NB4 (cell line): ENCODE measurements at regions not wholly inside any gene's neighbourhood (a gene's known extent, or its start where the extent isn't known, plus 50 kb on each side); places are given as distances from the start of the nearest gene placed in this dataset.

Experiments used
- MYC ChIP-seq: IDR thresholded peaks from 2 replicates; pipeline ENCODE4 v1.6.1; 2011; ENCODE audit warnings: low read depth, low read length
- POLR2A ChIP-seq: IDR thresholded peaks from 2 replicates; pipeline ENCODE4 v1.6.1; 2011; ENCODE audit warnings: mild to moderate bottlenecking; ENCODE audit not compliant: insufficient read length; ENCODE audit errors: extremely low read depth
- TF ChIP-seq, protein P1 (sequence below): IDR thresholded peaks from one replicate; pipeline ENCODE4 v1.5.1; 2012; ENCODE audit warnings: low read depth, low read length
- TF ChIP-seq, protein P2 (sequence below): IDR thresholded peaks from 2 replicates; pipeline ENCODE4 v1.6.1; 2011; ENCODE audit warnings: low read depth, low read length

DNA sequence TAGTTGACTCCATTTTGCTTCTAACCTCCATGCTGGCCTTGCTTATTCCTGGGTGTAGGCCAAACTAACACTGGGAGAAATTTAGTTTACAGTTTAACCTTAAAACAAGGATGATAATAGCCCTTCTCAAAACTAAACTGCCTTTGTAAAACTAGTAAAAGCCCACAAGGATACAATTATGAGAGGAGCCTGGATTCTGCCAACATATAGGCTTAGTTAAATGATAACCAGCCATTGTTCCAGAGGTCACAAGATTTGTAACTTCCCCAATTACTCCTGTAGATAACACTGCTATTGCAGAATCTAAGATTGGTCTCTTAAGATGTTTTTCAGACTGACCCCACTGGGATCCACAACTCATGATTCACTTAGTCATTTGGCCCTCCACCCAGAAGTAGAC, 2300.3 kb upstream of the C9orf72 start:
- TF ChIP-seq, protein P1, sequence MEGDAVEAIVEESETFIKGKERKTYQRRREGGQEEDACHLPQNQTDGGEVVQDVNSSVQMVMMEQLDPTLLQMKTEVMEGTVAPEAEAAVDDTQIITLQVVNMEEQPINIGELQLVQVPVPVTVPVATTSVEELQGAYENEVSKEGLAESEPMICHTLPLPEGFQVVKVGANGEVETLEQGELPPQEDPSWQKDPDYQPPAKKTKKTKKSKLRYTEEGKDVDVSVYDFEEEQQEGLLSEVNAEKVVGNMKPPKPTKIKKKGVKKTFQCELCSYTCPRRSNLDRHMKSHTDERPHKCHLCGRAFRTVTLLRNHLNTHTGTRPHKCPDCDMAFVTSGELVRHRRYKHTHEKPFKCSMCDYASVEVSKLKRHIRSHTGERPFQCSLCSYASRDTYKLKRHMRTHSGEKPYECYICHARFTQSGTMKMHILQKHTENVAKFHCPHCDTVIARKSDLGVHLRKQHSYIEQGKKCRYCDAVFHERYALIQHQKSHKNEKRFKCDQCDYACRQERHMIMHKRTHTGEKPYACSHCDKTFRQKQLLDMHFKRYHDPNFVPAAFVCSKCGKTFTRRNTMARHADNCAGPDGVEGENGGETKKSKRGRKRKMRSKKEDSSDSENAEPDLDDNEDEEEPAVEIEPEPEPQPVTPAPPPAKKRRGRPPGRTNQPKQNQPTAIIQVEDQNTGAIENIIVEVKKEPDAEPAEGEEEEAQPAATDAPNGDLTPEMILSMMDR = no peak
- TF ChIP-seq, protein P2, sequence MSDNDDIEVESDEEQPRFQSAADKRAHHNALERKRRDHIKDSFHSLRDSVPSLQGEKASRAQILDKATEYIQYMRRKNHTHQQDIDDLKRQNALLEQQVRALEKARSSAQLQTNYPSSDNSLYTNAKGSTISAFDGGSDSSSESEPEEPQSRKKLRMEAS = no peak
- TF ChIP-seq POLR2A (no peak), MYC (no peak)
